ENCODE measurements at regions not wholly inside any gene's neighbourhood (a gene's known extent, or its start where the extent isn't known, plus 50 kb on each side); places are given as distances from the start of the nearest gene placed in this dataset.

DNA sequence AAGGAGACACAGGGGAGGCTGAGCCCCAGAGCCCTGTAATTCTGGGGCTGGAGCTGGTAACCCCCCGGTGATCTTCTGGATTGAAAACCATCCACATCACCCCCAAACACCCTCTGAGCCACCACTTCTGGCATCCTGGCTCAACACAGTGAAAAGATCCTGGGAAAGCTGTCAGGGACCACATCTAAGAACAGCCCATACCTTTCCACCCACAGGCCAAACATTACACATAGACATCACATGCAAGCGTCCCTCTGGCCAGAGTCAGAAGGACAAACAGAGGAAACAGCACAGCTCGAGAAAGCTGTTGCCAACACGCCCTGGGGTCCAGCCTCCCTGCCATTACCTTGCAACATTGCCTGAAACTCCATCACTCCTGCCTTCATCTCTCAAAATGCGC is 469.5 kb downstream of the SOX6 start:
- POLR2A ChIA-PET = no interaction called here
- TF ChIP-seq, protein P1, sequence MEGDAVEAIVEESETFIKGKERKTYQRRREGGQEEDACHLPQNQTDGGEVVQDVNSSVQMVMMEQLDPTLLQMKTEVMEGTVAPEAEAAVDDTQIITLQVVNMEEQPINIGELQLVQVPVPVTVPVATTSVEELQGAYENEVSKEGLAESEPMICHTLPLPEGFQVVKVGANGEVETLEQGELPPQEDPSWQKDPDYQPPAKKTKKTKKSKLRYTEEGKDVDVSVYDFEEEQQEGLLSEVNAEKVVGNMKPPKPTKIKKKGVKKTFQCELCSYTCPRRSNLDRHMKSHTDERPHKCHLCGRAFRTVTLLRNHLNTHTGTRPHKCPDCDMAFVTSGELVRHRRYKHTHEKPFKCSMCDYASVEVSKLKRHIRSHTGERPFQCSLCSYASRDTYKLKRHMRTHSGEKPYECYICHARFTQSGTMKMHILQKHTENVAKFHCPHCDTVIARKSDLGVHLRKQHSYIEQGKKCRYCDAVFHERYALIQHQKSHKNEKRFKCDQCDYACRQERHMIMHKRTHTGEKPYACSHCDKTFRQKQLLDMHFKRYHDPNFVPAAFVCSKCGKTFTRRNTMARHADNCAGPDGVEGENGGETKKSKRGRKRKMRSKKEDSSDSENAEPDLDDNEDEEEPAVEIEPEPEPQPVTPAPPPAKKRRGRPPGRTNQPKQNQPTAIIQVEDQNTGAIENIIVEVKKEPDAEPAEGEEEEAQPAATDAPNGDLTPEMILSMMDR (IDR thresholded peaks at IDR 0.05) = no peak
- no peaks in the 10 kb centered on the region for H3K4me1 Mint-ChIP-seq (ENCODE audit: low read depth)
- intact Hi-C loops (cut with DNase I, micrococcal nuclease) = no loop called here
- peaks cover 12% of the 10 kb centered on the region for H3K27me3 Mint-ChIP-seq
- H3K9me3 Mint-ChIP-seq = no peaks in the 10 kb centered on the region
- no peaks in the 10 kb centered on the region for H3K36me3 ChIP-seq (ENCODE audit: insufficient read depth, low read length)
- no peak overlapping the region for H3K27ac Mint-ChIP-seq
- ATAC-seq (ENCODE audit: poor library complexity) (no peak), DNase-seq (no peak)
- no peak overlapping the region for H3K4me3 ChIP-seq (ENCODE audit: low read length)
- CTCF ChIA-PET = no interaction called here
- H3K27me3 ChIP-seq (ENCODE audit: control insufficient read depth in 1 of 2, insufficient read depth in 2 of 2, low read length in 2 of 2) = no peaks in the 10 kb centered on the region
- no peaks in the 10 kb centered on the region for H3K4me1 ChIP-seq (ENCODE audit: insufficient read depth, low read length)
- H3K36me3 Mint-ChIP-seq (ENCODE audit: low read depth) = no peaks in the 10 kb centered on the region
- H3K9me3 ChIP-seq (ENCODE audit: control insufficient read depth in 1 of 2, insufficient read depth in 1 of 2, low read length in 2 of 2) = no peaks in the 10 kb centered on the region
- no peak overlapping the region for H3K27ac ChIP-seq (ENCODE audit: low read depth in 1 of 2, low read length in 2 of 2)
- no peak overlapping the region for H3K4me3 Mint-ChIP-seq

DNA sequence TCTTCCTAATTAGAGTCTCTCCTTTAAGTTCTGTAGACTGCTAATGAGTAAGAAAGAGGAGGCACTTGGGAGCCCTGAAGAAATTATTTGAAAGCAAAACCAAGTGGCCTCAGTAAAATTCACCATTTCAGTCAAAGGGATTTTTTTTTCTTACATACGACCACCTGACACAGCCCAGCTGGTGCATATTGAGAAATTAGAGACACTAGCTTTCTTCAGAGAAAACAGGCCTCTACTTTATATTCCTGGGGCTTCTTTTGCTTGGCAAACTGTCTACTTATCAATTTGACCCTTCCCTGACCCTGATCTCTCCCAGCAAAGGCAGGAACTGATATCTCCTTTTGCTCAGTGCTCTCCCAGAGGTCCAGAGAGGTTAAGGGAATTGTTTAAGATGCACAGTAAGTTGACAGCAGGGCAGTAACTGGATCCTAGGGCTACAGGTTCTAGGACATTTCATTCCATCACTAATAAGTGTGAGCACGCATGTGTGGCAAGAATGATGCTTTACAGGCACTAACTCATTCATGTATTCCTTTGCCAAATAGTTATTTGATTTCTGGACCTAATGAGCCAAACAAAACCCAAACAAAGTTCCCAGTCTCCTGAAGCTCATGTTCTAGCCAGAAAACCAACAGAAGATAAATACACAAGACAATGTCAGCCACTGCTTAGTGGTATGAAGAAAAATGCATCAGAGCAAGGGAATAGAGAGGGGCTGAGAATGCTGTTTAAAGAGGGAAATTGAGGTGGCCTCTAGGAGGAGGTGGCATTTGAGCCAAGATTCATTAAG is 467.6 kb downstream of the SOX6 start:
- POLR2A ChIA-PET = no interaction called here
- H3K4me1 Mint-ChIP-seq (ENCODE audit: low read depth) = no peaks in the 10 kb centered on the region
- Histone ChIP-seq H3K27me3 (ENCODE audit: control insufficient read depth in 1 of 2, insufficient read depth in 2 of 2, low read length in 2 of 2) (no peaks in the 10 kb centered on the region), H3K4me3 (ENCODE audit: low read length) (no peak overlapping the region), H3K27ac (ENCODE audit: low read depth in 1 of 2, low read length in 2 of 2) (no peak overlapping the region), H3K9me3 (ENCODE audit: control insufficient read depth in 1 of 2, insufficient read depth in 1 of 2, low read length in 2 of 2) (peaks cover 0 to 5% of the 10 kb centered on the region in 2 experiments), H3K36me3 (ENCODE audit: insufficient read depth, low read length) (no peaks in the 10 kb centered on the region), H3K4me1 (ENCODE audit: insufficient read depth, low read length) (no peaks in the 10 kb centered on the region)
- H3K9me3 Mint-ChIP-seq = no peaks in the 10 kb centered on the region
- ATAC-seq (ENCODE audit: poor library complexity) (no peak), DNase-seq (no peak)
- intact Hi-C loops (cut with DNase I, micrococcal nuclease) = no loop called here
- TF ChIP-seq, protein P1 (IDR thresholded peaks at IDR 0.05) = no peak
- H3K27ac Mint-ChIP-seq = no peak overlapping the region
- CTCF ChIA-PET = no interaction called here
- H3K27me3 Mint-ChIP-seq = peaks cover 7% of the 10 kb centered on the region
- no peaks in the 10 kb centered on the region for H3K36me3 Mint-ChIP-seq (ENCODE audit: low read depth)
- H3K4me3 Mint-ChIP-seq = no peak overlapping the region

DNA sequence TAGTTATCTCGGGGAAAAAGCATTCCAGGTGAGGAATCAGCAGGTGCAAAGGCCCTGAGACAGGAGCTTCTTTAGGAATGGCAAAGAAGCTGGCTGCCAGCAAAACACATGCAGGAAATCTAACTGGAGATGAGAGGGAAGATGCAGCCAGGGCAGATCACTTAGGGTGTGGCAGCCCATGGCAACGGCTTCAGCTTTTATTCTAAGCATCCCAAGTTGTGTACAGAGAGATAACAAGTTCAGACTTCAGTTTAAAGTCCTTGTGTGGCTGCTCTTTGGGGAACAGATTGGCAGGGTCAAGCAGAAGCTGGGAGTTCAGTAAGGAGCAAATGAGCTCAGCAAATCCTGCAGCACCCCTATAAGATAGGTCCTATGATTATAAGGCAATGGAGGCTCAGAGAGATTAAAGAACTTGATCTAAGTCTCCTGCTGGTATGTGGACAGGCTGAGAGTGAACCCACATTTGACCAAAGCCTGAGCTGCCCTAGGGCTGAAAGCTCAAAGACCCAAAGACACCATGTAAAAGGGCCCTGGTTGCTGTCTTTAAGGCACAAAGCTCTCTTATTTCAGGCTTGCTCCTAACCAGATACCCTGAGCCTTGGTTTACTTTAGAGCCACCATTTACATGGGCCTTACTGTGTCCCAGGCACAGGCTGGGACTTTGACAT is 466.8 kb downstream of the SOX6 start:
- H3K4me3 ChIP-seq (ENCODE audit: low read length) = no peak overlapping the region
- Mint-ChIP-seq H3K4me3 (no peak overlapping the region), H3K9me3 (no peaks in the 10 kb centered on the region), H3K4me1 (ENCODE audit: low read depth) (no peaks in the 10 kb centered on the region), H3K36me3 (ENCODE audit: low read depth) (no peaks in the 10 kb centered on the region), H3K27ac (no peak overlapping the region), H3K27me3 (peaks cover 7% of the 10 kb centered on the region)
- POLR2A ChIA-PET = no interaction called here
- TF ChIP-seq, protein P1 (IDR thresholded peaks at IDR 0.05) = no peak
- H3K9me3 ChIP-seq (ENCODE audit: control insufficient read depth in 1 of 2, insufficient read depth in 1 of 2, low read length in 2 of 2) = peaks cover 0 to 5% of the 10 kb centered on the region in 2 experiments
- intact Hi-C loops (cut with DNase I, micrococcal nuclease) = no loop called here
- DNase-seq (no peak), ATAC-seq (ENCODE audit: poor library complexity) (no peak)
- no peak overlapping the region for H3K27ac ChIP-seq (ENCODE audit: low read depth in 1 of 2, low read length in 2 of 2)
- no peaks in the 10 kb centered on the region for H3K36me3 ChIP-seq (ENCODE audit: insufficient read depth, low read length)
- no peaks in the 10 kb centered on the region for H3K27me3 ChIP-seq (ENCODE audit: control insufficient read depth in 1 of 2, insufficient read depth in 2 of 2, low read length in 2 of 2)
- CTCF ChIA-PET = no interaction called here
- H3K4me1 ChIP-seq (ENCODE audit: insufficient read depth, low read length) = no peaks in the 10 kb centered on the region
